ENCODE measurements at regions not wholly inside any gene's neighbourhood (a gene's known extent, or its start where the extent isn't known, plus 50 kb on each side); places are given as distances from the start of the nearest gene placed in this dataset.

- DNase-seq (ENCODE audit: insufficient read length, low spot score): no peak
- FAIRE-seq: no peak
- TF ChIP-seq POLR2A (IDR thresholded peaks at IDR 0.05; ENCODE audit: low read depth, low read length): no peak
Observed at GRCh38 chr5:72559866-72560766, 52.9 kb upstream of the ZNF366 start.

GRCh38 chr5:72558383-72558782, 51.2 kb upstream of the ZNF366 start:
- no peak for FAIRE-seq
- DNase-seq (ENCODE audit: insufficient read length, low spot score): no peak
- no peak for TF ChIP-seq POLR2A (IDR thresholded peaks at IDR 0.05; ENCODE audit: low read depth, low read length)

GRCh38 chr5:72558046-72558336, 50.8 kb upstream of the ZNF366 start:
- DNase-seq (ENCODE audit: insufficient read length, low spot score): no peak
- no peak for FAIRE-seq
- no peak for TF ChIP-seq POLR2A (IDR thresholded peaks at IDR 0.05; ENCODE audit: low read depth, low read length)

- TF ChIP-seq POLR2A (IDR thresholded peaks at IDR 0.05; ENCODE audit: low read depth, low read length): no peak
- DNase-seq (ENCODE audit: insufficient read length, low spot score) (no peak), FAIRE-seq (no peak)
Observed at GRCh38 chr5:72557167-72558045, 50.2 kb upstream of the ZNF366 start.

All from H54 (cell line).